HFF-Myc (cell line): ENCODE measurements at regions not wholly inside any gene's neighbourhood (a gene's known extent, or its start where the extent isn't known, plus 50 kb on each side); places are given as distances from the start of the nearest gene placed in this dataset.

ENCODE experiments used
- DNase-seq: peaks from one replicate; pipeline ENCODE4 v3.0.0-alpha.2; 2011; ENCODE audit warnings: low read depth; ENCODE audit errors: extremely low read depth
- H3K4me3 ChIP-seq: replicated peaks from 2 replicates; pipeline ENCODE4 v1.5.1; 2011; ENCODE audit warnings: low read depth, mild to moderate bottlenecking, control low read depth, low read length
- TF ChIP-seq, protein P1 (sequence below): IDR thresholded peaks from 2 replicates; pipeline ENCODE4 v1.5.1; 2012; ENCODE audit warnings: mild to moderate bottlenecking, low read depth, low read length, control low read depth; ENCODE audit errors: missing control alignments

DNA sequence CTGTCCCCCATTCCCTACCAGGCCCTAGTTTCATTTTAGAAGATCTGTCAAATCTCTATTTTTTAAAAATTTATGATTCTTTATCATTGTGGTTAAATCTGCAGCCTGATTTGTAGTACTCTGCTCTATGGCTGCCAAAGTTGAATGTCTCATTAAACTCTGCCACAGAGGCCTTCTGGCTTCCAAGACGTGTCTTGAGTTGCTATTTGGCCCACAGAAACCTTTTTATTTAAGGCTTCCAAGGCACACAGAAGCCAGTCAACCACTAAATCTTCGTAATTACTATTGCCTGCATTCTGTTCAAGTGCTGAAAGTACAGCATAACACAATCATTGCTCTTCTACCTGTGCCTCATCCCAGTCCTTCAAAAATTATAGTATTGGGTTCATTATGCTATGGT lies 971.0 kb downstream of the NCAM2 start:
- DNase-seq, result no peak
- TF ChIP-seq, protein P1, sequence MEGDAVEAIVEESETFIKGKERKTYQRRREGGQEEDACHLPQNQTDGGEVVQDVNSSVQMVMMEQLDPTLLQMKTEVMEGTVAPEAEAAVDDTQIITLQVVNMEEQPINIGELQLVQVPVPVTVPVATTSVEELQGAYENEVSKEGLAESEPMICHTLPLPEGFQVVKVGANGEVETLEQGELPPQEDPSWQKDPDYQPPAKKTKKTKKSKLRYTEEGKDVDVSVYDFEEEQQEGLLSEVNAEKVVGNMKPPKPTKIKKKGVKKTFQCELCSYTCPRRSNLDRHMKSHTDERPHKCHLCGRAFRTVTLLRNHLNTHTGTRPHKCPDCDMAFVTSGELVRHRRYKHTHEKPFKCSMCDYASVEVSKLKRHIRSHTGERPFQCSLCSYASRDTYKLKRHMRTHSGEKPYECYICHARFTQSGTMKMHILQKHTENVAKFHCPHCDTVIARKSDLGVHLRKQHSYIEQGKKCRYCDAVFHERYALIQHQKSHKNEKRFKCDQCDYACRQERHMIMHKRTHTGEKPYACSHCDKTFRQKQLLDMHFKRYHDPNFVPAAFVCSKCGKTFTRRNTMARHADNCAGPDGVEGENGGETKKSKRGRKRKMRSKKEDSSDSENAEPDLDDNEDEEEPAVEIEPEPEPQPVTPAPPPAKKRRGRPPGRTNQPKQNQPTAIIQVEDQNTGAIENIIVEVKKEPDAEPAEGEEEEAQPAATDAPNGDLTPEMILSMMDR, result no peak

DNA sequence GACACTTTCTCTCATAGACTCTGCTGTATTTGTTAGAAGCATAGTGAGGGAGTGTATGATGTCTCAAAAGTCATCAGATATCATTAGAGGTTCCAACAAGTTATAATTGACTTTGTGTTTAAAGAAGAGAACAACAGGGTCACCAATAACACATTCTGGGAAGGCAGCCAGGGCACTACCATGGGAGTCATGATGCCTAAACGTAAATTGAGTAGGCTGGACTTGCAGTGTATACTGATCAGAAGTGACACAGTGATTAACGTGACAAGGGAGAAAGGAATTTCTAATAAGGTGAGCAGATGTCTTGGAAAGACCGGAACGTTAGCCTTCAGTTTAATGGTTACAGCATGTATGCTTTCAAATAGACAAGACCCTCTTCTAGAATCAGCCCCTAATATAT lies 973.2 kb downstream of the NCAM2 start:
- TF ChIP-seq, protein P1, result no peak
- DNase-seq, result no peak
- H3K4me3 ChIP-seq, result no peak overlapping the region

More for the DNA sequence above, 971.0 kb downstream of the NCAM2 start:
- no peak overlapping the region for H3K4me3 ChIP-seq

DNA sequence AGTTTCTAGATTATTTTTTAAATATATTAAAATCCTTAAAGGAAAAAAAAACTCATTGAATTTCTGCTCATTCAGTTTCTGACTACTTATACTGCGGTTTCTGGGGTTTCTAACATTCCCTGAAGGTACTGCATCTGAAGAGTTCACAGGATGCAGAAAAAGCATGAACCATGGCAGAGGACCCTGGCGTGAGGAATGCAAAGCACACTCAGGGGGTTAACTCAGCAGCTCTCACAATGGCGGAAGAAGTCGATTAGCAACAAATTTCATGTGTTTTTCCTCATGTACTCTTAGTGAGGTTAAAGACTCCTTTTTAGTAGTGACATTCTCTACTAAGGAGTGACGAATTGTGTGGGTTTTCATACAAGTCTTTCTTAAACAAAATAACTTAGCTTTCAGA lies 975.6 kb downstream of the NCAM2 start:
- H3K4me3 ChIP-seq, result no peak overlapping the region
- DNase-seq, result no peak
- TF ChIP-seq, protein P1, result no peak

DNA sequence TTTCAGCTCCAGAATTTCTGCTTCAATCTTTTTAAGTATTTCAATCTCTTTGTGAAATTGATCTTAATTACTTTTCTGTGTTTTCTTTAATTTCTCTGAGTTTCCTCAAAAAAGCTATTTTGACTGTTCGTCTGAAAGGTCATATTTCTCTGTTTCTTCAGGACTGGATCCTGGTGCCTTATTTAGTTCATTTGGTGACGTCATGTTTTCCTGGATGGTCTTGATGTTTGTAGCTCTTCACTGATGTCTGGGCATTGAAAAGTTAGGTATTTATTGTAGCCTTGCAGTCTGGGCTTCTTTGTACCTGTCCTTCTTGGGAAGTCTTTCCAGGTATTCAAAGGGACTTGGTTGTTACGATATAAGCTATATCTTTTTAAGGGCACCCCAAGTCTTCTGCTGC lies 998.7 kb downstream of the NCAM2 start:
- no peak for DNase-seq
- H3K4me3 ChIP-seq, result no peak overlapping the region
- TF ChIP-seq, protein P1, result no peak

DNA sequence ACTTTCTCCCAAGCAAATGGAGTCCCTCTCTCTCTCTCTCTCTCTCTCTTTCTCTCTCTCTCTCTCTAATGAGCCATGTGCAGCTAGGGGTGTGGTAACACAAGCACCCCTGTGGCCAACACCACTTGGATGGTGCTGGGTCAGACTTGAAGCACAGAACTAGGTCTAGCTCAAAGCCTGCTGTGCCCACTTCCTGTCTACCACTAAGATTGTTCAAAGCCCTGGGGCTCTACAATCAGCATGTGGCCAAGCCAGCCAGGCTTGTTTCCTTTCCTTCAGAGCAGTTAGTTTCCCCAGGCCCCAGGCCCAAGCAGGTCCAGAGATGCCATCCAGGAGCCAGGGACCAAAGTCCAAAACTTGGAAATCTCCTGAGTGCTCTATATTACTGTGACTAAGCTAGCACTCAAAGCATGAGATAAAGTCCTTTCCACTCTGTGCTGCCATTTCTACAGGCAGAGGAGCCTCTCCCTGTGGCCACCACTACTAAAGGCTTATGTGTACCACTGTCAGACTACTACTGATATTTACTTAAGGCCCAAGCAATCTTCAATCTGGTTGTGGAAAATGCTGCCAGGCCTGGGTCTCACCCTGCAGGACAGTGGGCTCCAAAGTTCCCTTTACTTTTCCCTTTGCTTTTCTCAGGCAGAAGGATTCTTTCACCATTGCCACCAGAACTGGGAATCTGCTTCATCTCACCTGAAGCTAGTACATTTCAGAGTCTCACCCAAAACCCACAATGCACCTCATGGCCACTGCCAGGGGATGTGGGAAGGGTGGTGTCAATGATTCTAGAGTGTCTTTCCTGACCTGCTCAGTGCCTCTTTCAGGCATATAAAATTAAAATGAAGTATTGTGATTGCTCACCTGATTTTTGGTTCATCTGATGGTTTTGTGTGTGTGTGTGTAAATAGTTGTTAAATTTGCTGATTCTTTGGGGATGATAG lies 999.5 kb downstream of the NCAM2 start:
- no peak overlapping the region for H3K4me3 ChIP-seq
- DNase-seq, result no peak
- TF ChIP-seq, protein P1, result no peak

DNA sequence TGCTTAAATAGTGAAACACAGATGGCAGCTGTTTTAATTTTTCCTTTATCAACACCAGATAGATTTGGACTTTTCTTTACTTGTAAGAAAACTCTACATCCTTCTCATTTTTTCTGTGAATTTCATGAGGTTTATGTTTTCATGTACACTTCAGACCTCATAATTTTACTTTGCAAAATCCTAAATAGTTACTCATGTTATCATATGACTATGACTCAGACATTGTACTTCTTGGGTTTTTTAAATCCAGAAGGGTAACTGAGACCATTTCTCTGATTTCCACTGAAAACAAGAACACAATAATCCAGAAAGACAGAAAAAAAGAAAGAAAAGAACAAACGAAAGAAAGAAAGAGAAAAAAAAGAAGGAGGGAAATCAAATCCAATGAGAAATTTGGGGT lies 1021.6 kb downstream of the NCAM2 start:
- no peak for DNase-seq
- TF ChIP-seq, protein P1, result no peak
- no peak overlapping the region for H3K4me3 ChIP-seq
